Fibroblast of lung (primary cell): ENCODE measurements at regions not wholly inside any gene's neighbourhood (a gene's known extent, or its start where the extent isn't known, plus 50 kb on each side); places are given as distances from the start of the nearest gene placed in this dataset.

Experiments used
- CTCF ChIP-seq, 2 donors: IDR thresholded peaks in 1 of 2; conservative IDR thresholded peaks in 1 of 2; 1 replicate in 1 of 2; 2 replicates in 1 of 2; pipeline ENCODE4 v1.5.1; 2011 to 2012; ENCODE audit warnings: low read length in 2 of 2, control low read depth in 1 of 2, inconsistent platforms in 1 of 2, low read depth in 1 of 2, mild to moderate bottlenecking in 1 of 2
- EZH2 ChIP-seq: IDR thresholded peaks from 2 replicates; pipeline ENCODE4 v1.5.1; 2012; ENCODE audit warnings: low read length, control low read depth, mild to moderate bottlenecking; ENCODE audit errors: missing control alignments

GRCh38 chr20:39850821-39851330 is 838.2 kb downstream of the MAFB start:
- TF ChIP-seq EZH2 (no peak), CTCF (conservative IDR thresholded peaks at IDR 0.05 in 1 of 2, IDR thresholded peaks at IDR 0.05 in 1 of 2; ENCODE audit: low read depth in 1 of 2, low read length in 2 of 2) (no peak)
